HT1080 (cell line): ENCODE measurements at regions not wholly inside any gene's neighbourhood (a gene's known extent, or its start where the extent isn't known, plus 50 kb on each side); places are given as distances from the start of the nearest gene placed in this dataset.

Experiments
- DNase-seq: peaks from one replicate; pipeline ENCODE4 v3.0.0-alpha.2; 2015; ENCODE audit warnings: low read depth

DNA sequence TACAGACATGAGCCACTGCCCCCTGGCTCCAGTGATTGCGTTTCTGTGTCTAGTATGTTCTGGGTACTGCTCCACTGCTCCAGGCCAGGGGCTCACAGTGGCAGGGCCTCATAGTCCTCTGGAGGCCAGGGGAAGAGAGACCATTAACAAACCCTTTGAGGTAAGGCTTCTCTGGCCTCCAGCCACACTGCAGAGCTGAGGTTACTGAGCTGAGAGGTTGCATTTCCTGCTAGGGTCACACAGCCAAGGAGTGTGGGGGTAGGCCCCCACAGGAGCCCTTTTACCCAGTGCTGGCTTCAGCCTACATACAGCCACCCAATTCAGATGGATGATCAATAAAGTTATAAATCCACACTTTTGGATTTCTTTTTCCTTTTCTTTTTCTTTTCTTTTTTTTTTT lies 50.4 kb upstream of the DLX4 start:
- no peak for DNase-seq
